ENCODE measurements at regions not wholly inside any gene's neighbourhood (a gene's known extent, or its start where the extent isn't known, plus 50 kb on each side); places are given as distances from the start of the nearest gene placed in this dataset.

DNA sequence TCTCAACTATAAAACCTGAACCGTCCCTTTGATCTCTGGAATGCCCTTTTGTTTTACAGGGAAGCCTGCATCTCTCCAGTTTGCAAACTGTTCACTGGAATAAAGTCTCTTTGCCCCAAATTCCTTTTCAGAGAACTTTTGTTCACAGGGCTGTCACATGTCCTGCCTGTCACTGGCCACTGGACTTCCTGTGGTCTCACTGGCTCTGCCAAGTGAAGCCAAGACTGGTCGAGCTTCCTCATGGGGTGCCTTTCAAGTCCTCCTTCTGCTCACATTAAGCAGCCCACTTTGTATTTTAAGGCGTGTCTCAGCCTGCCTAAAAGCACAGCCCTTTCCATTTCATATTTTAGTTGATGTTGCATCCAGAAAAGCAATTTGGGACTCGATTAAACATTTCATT is 215.7 kb downstream of the KATNAL1 start:
- TF ChIP-seq POLR2AphosphoS5 (IDR thresholded peaks at IDR 0.05; ENCODE audit: low read depth, low read length): no peak
- no peak for TF ChIP-seq EZH2 (IDR thresholded peaks at IDR 0.05; ENCODE audit: low read depth, low read length, severe bottlenecking)
- no peak for TF ChIP-seq CTCF (IDR thresholded peaks at IDR 0.05; ENCODE audit: control extremely low read depth in 1 of 3, insufficient read depth in 1 of 3, low read depth in 1 of 3, low read length in 3 of 3)
- TF ChIP-seq RFX5 (IDR thresholded peaks at IDR 0.05; ENCODE audit: borderline replicate concordance, low read depth, low read length): no peak
- TF ChIP-seq CEBPB (IDR thresholded peaks at IDR 0.05; ENCODE audit: low read depth, low read length): no peak
- TF ChIP-seq POLR2A (IDR thresholded peaks at IDR 0.05; ENCODE audit: control extremely low read depth in 1 of 2, low read depth in 2 of 2, low read length in 2 of 2): no peak
- TF ChIP-seq YY1 (IDR thresholded peaks at IDR 0.05; ENCODE audit: low read depth, low read length): no peak
- no peak for TF ChIP-seq EGR1 (IDR thresholded peaks at IDR 0.05; ENCODE audit: borderline replicate concordance, low read depth, low read length)
- TF ChIP-seq RAD21 (IDR thresholded peaks at IDR 0.05 in 1 of 2, conservative IDR thresholded peaks at IDR 0.05 in 1 of 2; ENCODE audit: low read depth in 2 of 2, low read length in 2 of 2): no peak
- no peak for TF ChIP-seq HDAC2 (IDR thresholded peaks at IDR 0.05; ENCODE audit: borderline replicate concordance in 1 of 2, low read depth in 2 of 2, low read length in 2 of 2)
- no peak for TF ChIP-seq RBBP5 (IDR thresholded peaks at IDR 0.05; ENCODE audit: borderline replicate concordance, low read depth, low read length)
- TF ChIP-seq JUN (IDR thresholded peaks at IDR 0.05; ENCODE audit: low read depth, low read length): no peak
- no peak for TF ChIP-seq CREB1 (IDR thresholded peaks at IDR 0.05)
- no peak for TF ChIP-seq NRF1 (IDR thresholded peaks at IDR 0.05; ENCODE audit: low read depth, low read length)
